GM19238 (cell line): ENCODE measurements at regions not wholly inside any gene's neighbourhood (a gene's known extent, or its start where the extent isn't known, plus 50 kb on each side); places are given as distances from the start of the nearest gene placed in this dataset.

Experiments used
- DNase-seq: peaks from one replicate; pipeline ENCODE4 v3.0.0; 2011; ENCODE audit warnings: low spot score; ENCODE audit not compliant: insufficient read length

DNA sequence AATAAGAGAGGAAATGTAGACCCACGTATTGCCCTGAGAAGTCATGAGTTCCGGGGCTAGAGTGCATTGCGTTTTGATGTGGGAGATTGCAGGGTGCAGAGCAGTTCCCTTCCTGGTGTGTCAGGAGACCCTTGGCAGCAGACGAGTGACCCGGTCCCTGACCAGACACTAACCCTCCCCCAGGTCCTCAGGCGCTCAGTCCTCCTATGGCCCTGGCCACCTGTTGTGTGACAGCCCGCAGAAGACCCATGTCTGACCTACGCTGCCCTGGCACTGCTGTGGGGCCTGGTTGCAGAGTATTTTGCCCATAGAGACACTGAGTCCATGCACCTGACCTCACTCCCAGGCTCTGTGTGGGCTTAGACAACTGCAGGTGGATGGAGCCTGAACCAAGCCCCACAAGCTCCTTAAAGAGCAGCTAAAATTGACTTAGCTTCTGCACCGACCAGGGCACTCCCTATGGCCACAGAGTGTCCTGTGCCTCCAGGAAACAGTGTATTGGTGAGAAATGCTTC is 833.8 kb downstream of the TBC1D22A start:
- DNase-seq, result no peak

DNA sequence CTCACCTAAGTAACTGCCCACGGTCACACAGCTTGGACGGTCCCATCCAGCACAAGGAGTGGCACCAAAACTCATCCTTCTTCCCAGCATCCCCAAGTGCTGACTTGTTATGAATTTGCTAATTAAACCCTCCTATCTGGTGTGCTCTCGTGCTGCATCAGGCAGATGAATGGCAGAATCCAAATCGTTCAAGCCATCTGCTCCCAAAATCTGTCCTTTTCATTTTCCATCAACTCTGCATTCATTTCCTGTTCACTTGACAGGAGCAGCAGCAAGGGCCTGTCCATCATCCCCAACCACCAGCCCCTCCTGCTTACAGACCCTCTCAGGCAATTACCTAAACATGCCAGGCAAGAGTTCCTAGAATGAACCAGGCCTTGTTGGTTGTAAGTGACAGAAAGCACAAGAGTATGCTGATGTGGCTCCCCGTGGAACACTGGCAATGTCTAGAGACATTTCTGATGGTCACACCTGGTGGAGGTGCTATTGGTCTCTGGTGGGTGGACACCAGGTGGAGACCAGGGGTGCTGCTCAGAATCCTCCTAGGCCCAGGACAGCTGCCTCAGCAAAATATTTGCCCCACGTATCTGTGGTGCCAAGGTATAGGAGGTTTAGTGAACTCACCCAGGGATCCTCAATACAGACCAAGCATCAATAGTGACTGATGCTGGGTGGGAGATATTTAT is 832.5 kb downstream of the TBC1D22A start:
- DNase-seq, result no peak

- no peak for DNase-seq
Observed at GRCh38 chr22:47593911-47594311, 831.5 kb downstream of the TBC1D22A start.

DNA sequence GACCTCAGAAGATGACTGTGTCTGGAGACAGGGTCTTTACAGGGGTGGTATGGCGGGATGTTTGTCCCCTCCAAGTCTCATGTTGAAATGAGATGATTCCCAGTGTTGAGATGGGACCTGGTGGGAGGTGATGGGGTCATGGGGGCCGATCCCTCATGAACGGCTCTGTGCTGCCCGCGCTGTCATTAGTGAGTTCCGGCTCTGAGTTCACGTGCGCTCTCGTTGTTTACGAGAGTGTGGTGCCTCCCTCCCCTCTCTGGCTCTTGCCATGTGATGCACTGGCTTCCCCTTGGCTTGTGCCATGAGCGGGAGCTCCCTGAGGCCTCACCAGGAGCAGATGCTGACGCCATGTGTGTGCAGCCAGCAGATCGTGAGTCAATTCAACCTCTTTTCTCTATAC is 830.8 kb downstream of the TBC1D22A start:
- no peak for DNase-seq

GRCh38 chr22:47592791-47593190 is 830.3 kb downstream of the TBC1D22A start:
- no peak for DNase-seq

DNA sequence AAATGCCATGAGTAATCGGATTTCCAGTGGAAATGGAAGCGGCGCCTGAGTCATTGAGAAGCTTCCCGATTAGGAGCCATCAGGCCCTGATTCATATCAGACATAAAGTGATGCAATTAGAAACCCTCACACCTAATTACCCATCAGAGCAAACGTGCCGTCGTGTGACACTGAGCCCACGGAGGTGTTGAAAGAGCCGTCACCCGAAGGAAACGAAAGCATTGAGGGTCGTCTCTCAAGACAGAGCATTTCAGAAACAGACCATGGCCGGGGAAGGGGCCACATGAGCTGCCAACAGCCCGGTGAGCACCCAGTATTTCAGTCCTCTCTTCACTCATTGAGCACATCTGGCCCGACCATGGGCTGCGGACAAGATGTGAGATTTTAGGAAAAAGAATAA is 829.3 kb downstream of the TBC1D22A start:
- DNase-seq, result no peak

GRCh38 chr22:47591016-47591415 is 828.6 kb downstream of the TBC1D22A start:
- no peak for DNase-seq

- DNase-seq, result no peak
Observed at GRCh38 chr22:47589271-47590250, 827.1 kb downstream of the TBC1D22A start.

GRCh38 chr22:47588578-47588960 is 826.1 kb downstream of the TBC1D22A start:
- DNase-seq, result no peak

GRCh38 chr22:47587861-47588577 is 825.6 kb downstream of the TBC1D22A start:
- no peak for DNase-seq

DNA sequence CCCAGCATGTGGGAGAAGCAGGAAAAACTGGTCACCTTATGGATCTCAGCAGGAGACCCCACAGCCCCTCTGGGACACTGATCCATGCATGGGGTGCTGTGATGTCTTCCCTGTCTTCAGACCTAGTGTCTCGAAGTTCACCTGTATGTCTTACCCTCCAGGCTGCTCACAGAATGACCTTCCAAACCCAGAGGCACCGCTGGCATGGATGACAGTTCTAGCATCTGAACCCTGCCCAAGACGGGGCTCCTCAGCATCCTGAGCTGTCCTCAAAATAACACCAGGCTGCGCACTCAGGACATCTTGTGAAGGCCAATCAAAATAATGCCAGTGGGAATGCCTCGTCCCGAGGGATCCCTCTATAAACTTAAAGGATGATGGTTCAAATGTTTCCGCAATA is 824.9 kb downstream of the TBC1D22A start:
- DNase-seq, result no peak

DNA sequence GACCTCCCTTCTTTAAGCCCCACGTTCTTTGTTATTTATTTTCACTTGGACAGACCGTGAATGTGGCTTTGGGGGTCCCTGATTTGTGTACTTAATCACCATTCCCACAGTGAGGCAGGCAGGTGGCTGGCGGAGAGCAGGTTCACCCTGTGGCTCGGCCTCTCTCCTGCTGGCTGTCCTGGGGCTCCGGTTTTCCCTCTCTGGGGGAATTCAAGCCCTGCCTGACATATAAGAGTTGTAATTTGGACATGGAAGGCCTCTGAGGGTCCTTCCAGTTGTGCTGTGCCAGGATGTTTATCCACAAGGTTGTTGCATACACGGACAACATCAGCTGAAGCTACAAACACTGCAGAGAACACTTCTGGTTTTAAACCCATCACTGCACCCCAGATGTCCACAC is 824.5 kb downstream of the TBC1D22A start:
- no peak for DNase-seq

DNA sequence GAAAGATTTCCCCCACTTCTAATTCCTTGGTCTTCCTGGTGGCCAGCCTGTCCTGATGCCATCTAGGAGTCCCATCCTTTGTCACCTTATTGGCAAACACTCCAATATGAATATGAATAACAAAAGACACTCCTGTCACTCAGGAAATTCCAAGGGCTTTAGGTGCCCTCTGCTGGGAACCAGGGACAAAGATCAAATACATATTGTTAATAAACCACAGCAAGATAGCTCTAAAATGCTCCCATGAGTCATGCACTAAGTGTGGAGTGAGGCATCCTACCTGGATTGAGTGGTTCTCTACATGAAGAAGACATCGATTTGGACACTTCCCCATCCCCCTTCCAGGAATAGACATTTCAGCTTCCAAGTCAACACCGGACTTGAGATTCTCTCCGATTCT is 823.6 kb downstream of the TBC1D22A start:
- DNase-seq, result no peak

- DNase-seq, result no peak
Observed at GRCh38 chr22:47583959-47584562, 821.6 kb downstream of the TBC1D22A start.

- no peak for DNase-seq
Observed at GRCh38 chr22:47582067-47582466, 819.6 kb downstream of the TBC1D22A start.

DNA sequence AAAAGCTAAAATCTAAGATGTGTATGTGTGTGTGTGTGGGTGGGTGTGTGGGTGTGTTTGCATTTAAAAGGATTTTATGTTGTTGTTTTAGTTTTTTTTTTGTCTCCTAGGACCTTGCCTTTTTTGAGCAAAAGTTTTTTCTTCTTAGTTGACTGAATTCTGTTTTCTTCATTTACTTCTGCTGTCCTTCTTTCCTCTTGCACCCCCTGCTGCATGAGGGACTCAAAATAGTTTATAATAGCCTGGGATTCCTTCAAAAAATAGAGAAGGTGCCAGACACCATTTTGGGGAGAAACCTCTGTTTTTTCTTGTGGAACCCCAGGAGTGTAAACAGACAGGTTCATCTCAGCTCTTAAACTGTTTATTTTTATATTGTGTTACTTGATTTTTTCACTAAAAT is 817.7 kb downstream of the TBC1D22A start:
- DNase-seq, result no peak

GRCh38 chr22:47576908-47577307 is 814.5 kb downstream of the TBC1D22A start:
- DNase-seq, result no peak

GRCh38 chr22:47575291-47575690 is 812.8 kb downstream of the TBC1D22A start:
- no peak for DNase-seq

DNA sequence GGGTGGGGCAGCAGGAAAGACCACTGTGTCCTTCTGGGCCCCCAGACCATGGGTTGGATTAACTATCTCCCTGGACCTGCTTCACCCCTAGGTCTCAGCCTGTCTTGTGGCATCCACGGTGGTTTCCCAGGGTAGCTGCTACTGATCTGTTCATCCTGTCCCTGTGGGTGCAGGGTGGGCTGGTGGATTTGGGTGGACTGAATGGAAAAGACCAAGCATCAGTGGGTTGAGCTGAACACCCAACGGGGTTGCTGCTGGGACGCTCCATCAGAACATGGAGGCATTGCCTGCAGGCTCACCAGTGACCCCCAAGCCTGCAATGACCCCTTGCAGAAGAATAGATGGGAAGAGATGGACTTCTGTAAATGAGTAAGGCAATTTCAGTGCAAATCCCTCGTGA is 812.1 kb downstream of the TBC1D22A start:
- no peak for DNase-seq

DNA sequence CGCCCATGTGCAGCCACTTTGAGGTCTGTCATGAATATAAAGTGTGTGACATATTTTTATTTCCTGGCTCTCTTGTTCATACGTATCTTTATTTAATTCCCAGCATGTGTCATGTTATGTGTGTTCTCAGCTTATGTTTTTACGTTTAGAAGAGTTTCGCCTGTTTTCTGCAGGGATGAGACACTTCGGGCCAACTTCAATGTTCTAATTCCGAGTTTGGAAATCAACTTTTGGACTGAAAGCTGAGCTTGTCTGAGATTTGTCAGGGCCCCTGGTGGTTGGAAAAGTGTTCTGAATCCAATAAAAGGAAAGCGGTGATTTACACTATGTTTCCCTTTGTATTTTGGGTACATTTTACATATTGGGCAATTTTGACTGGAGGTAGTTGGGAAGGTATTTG is 810.7 kb downstream of the TBC1D22A start:
- no peak for DNase-seq

DNA sequence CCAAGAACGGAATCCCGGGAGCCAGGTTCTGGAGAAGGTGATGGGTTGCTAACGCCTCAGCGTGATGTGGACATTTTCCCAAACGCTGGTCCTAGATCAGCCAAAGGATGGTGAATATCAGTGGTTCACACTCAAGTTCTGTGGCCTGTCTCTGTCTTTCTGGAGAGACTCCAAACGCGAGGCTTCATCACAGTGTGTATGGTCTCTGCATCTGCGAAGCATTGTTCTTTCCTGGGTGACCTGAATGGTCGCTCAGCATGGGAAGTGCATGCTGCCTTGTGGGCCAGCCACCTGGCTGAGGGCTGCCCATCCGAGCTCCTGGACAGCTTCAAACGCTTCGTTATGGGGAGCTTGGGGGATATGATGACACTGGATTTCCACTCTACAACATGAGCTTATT is 810.0 kb downstream of the TBC1D22A start:
- no peak for DNase-seq
